GM19324 (cell line): ENCODE measurements at regions not wholly inside any gene's neighbourhood (a gene's known extent, or its start where the extent isn't known, plus 50 kb on each side); places are given as distances from the start of the nearest gene placed in this dataset.

Experiments used
- ATAC-seq: cut with Tn5 transposase; IDR thresholded peaks from one replicate; pipeline ENCODE4 v1.9.1; 2021; ENCODE audit warnings: mild to moderate bottlenecking, moderate library complexity; ENCODE audit not compliant: unreplicated experiment, low FRiP score

DNA sequence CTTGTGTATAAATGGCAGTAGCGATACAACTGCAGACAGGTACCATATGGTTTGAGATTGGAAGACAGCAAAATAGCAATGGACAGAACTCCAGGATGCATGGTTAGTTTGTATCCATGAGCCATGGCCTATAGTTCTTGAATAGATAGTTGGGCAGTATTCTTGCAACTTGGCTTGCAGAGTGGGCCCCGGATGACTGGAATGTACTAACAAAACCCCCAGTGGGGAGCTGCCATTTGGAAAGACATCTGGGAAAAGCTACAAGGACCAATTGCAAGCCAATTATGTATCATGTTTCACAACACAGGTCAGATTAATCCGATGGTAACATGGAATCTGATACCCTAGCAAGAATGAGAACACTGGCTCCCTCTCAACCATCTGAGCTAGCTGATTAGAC lies 279.6 kb downstream of the RERGL start:
- no peak for ATAC-seq

DNA sequence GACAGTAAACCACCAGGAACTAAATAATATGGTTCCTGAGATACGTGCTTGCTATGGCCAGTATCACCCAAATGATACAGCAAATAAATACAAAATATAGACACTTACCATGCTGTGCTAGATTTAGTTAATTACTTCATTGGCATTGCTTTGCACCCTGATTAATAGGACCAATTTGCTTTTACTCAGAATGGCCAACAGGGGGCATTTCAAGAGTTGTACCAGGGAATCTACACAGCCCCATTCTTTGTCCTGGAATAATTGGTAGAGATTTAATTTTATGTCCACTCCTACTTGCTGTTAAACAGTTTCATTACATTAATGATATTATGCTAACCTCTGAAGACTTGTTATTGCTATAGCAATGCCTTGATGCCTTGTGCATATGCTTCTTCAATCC lies 280.8 kb downstream of the RERGL start:
- no peak for ATAC-seq

DNA sequence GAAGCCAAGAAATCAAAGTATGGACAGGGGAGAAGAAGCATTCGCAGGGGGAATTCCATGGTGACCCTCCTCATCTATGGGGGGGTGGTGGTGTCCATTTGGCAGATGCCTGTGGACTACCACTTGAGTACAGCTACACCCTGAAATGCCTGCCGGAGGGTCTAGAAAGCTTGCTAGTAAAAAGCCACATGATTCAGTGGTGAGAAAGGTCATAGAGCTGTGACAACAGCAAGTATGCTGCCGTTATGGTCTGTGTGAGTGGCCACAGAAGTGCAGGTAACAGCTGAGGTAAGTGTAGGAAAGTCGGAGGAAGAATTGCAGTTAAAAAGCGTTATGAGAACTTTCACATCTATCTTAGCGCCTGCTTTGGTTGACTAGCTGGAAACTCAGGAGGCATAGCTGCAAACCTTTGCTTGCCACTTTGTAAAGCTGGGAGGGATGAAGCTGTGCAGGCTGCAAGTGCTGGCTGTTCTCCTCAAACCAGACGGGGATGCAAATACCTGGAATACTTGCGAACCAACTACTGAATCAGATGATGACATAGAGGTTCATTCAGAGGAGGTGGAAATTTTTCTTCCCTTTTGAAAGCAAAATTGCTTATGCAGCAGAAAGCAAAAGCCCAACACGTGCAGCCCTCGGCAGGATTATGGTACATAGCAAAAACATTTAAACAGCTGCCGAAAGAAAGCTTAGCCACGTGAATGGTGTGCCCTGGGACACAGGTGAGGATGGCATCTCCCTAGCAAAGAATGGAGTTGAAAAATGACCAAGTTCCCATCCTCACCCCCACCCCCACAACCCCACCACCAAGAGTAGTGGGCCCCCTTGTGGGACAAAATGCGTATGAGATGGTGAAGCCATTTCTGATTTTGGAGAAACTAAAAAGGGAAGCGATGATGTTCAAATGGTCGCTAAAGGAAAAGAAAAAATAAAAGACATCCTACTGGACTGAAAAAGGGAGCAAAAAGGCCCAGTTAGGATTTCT lies 287.0 kb downstream of the RERGL start:
- ATAC-seq: no peak

DNA sequence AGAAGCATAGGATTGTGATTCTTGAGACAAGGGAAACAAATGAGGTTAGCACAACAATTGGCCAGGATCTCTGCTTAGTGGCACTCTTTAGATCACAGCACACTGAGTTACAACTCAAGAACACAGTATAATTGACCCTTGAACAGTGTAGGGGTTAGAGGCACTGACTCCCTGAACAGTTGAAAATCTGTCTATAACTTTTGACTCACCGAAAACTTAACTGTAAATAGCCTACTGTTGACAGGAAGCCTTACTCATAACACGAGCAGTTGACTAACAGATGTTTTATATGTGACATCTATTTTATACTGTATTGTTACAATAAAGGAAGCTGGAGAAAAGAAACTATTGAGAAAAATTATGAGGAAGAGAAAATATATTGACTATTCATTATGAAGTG lies 296.1 kb downstream of the RERGL start:
- ATAC-seq: no peak

DNA sequence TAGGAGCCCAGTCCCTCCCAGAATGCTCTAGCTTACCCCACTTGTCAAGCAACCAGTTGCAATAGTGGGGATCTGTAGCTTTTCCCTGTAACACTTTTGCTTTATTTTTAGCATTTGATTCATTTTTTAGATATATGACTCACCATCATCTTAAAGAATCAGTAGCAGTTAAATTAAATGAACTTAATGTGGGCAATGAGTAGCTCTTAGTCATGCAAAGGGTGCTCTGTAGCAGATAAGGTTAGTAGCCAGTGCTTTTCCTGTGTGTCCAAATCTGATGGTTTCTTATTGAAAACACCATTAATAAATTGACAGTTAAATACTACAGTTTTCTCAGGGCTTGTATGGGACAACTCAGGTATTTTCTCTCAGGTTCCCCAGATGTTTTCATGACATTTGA lies 311.8 kb downstream of the RERGL start:
- ATAC-seq: no peak

DNA sequence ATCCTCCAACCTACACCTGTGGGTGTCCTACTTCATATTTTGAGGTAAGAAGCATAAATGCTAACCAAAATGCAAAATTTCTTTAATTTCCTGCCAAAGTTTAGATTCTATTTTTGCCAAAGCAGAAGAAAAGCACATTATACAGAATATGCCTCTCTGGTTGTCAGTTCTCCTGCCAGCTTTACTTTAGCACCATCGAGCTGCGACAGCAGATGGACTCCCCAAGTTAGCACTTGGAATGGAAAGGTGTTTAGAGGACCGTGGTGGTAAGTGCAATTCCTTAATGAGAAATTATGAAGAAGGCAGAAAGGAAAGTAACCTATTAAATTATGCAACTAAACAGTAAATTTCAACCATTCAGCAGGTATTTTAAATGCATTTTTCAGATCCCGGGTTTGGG lies 326.6 kb downstream of the RERGL start:
- ATAC-seq: no peak

DNA sequence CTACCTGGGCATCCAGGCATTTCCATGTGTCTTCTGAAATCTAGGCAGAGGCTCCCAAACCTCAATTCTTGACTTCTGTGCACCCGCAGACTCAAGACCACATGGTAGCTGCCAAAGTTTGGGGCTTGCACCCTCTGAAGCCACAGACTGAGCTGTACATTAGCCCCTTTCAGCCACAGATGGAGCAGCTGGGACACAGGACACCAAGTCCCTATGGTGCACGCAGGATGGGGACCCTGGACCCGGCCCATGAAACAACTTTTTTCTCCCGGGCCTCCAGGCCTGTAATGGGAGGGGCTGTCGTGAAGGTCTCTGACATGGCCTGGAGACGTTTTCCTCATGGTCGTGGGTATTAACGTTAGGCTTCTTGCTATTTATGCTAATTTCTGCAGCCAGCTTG lies 330.0 kb downstream of the RERGL start:
- no peak for ATAC-seq
